ENCODE measurements at regions not wholly inside any gene's neighbourhood (a gene's known extent, or its start where the extent isn't known, plus 50 kb on each side); places are given as distances from the start of the nearest gene placed in this dataset.

DNA sequence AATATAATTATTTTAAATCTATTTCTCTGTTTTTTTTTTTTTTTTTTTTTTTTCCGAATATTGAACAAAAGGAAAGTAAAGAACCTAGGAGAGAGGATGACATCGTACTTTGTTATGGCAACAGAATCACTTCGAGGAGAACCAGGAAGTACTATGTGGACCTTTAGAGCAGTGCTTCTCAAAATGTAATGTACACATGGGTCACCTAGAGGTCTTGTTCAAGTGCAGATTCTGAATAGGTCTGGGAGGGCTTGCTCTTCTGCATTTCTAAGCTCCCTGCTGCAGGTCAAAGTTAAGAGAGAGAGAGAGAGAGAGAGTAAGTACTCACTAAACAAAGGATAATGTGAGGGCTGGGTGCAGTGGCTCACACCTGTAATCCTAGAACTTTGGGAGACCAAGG lies 419.5 kb upstream of the TENM4 start:
- Histone ChIP-seq H3K4me1 (ENCODE audit: low read depth) (no peaks in the 10 kb centered on the region), H3K4me3 (no peak overlapping the region), H3K36me3 (no peaks in the 10 kb centered on the region), H3K9me3 (ENCODE audit: low read depth) (no peaks in the 10 kb centered on the region), H3K27me3 (no peaks in the 10 kb centered on the region), H3K27ac (no peak overlapping the region)
- peak in 1 of 2 donors; percentile 7 for DNase-seq (ENCODE audit: low read depth in 1 of 2, low spot score in 1 of 2)
- TF ChIP-seq, protein P1, sequence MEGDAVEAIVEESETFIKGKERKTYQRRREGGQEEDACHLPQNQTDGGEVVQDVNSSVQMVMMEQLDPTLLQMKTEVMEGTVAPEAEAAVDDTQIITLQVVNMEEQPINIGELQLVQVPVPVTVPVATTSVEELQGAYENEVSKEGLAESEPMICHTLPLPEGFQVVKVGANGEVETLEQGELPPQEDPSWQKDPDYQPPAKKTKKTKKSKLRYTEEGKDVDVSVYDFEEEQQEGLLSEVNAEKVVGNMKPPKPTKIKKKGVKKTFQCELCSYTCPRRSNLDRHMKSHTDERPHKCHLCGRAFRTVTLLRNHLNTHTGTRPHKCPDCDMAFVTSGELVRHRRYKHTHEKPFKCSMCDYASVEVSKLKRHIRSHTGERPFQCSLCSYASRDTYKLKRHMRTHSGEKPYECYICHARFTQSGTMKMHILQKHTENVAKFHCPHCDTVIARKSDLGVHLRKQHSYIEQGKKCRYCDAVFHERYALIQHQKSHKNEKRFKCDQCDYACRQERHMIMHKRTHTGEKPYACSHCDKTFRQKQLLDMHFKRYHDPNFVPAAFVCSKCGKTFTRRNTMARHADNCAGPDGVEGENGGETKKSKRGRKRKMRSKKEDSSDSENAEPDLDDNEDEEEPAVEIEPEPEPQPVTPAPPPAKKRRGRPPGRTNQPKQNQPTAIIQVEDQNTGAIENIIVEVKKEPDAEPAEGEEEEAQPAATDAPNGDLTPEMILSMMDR (IDR thresholded peaks at IDR 0.05; ENCODE audit: low read depth, low read length): no peak

DNA sequence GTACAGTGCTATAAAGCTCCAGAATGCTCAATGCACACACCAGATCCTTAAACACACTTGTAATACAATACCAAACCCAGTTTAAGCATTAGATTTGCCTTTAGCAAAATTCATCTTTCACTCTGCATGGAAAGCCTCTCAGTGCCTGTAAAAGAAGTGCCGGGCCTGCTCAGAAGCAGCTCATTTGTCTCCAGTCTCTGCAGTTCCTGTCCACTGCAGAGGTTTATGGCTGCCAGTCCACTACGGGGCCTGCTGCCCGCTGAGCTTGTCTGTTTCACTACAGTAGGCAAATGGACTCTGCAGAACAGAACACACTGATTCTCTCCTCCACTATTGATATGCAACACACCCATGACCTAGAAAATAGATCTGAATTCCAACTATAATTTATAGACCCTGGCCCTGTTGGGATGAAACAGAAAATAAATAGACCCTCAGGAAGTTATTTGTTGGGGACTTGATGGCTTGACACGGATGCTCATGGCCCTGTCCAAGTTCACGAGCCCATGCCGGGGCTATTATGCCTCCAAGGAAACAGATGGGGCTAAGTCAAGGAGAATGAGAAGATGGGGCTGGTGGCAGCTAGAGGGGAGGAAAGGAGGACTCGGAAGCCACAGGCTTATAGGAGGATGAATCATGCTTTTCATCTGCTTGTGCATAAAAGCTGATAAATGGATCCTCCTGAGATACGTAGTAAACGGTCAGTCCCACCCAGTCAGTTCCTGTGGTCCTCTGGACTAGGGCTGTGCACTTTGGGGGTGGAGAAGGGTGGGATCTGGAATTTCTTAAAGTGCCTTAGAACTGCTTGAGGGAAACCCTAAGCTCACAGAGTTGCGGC lies 416.8 kb upstream of the TENM4 start:
- TF ChIP-seq, protein P1 (IDR thresholded peaks at IDR 0.05; ENCODE audit: low read depth, low read length): no peak
- Histone ChIP-seq H3K9me3 (ENCODE audit: low read depth) (no peaks in the 10 kb centered on the region), H3K27ac (peak overlapping the region; percentile 7), H3K4me1 (ENCODE audit: low read depth) (peaks cover 3% of the 10 kb centered on the region), H3K27me3 (no peaks in the 10 kb centered on the region), H3K36me3 (no peaks in the 10 kb centered on the region), H3K4me3 (no peak overlapping the region)
- peak in 1 of 2 donors; percentile 19 for DNase-seq (ENCODE audit: low read depth in 1 of 2, low spot score in 1 of 2)

DNA sequence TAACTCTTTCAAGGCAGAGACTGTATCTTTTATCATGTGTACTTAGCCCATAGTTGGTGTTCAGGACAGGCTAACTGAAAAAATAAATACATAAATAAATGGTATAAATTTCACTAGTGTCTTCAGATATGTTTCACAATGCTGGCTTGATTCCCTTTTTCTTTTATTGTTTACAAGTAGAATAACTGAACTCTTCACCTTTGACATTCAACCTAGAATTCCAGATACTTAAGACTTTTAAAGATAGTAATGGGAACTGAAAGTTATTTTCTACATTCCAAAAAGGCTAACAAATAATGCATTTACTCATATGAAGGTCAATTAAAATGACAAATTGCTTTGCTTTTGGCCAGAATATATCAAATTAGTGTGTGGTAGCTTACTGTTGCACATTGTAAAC lies 411.3 kb upstream of the TENM4 start:
- Histone ChIP-seq H3K27me3 (no peaks in the 10 kb centered on the region), H3K27ac (no peak overlapping the region), H3K4me1 (ENCODE audit: low read depth) (peaks cover 6% of the 10 kb centered on the region), H3K9me3 (ENCODE audit: low read depth) (no peaks in the 10 kb centered on the region), H3K4me3 (no peak overlapping the region), H3K36me3 (no peaks in the 10 kb centered on the region)
- DNase-seq (ENCODE audit: low read depth in 1 of 2, low spot score in 1 of 2): no peak
- TF ChIP-seq, protein P1 (IDR thresholded peaks at IDR 0.05; ENCODE audit: low read depth, low read length): no peak

DNA sequence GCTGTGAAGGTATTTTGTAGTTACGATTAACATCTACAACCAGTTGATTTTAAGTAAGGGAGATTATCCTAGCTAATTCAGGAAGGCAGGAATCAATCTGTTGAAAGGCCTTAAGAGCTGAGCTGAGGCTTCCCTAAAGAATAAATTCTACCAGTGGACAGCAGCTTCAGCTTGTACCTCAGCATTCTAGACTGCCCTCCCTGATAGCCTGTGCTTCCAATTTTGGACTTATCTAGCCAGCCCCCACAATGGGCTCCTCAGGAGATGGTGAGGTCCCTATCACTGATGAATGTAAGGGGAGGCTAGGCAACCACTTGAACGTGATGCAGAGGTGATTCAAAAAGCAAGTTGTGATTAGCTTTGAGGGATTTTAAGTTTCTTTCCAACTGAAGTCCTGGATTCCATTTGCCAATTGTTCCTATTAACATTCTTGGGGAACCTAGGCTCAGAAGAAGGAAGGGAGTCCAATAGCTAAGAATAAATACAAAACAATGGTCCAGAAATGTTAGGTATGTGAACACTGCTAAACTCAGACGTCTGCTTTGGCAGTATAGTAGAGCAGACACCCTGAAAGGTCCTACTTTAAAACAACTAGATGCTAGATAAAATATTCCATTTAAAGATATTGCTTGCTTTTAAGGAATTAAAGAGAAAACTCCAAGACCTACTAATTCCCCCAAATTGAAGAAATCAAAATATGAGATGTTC lies 404.3 kb upstream of the TENM4 start:
- no peak overlapping the region for H3K4me3 ChIP-seq
- TF ChIP-seq, protein P1 (IDR thresholded peaks at IDR 0.05; ENCODE audit: low read depth, low read length): no peak
- no peak overlapping the region for H3K27ac ChIP-seq
- no peaks in the 10 kb centered on the region for H3K9me3 ChIP-seq (ENCODE audit: low read depth)
- no peaks in the 10 kb centered on the region for H3K36me3 ChIP-seq
- peaks cover 4% of the 10 kb centered on the region for H3K4me1 ChIP-seq (ENCODE audit: low read depth)
- no peaks in the 10 kb centered on the region for H3K27me3 ChIP-seq
- peak in 1 of 2 donors; percentile 16 for DNase-seq (ENCODE audit: low read depth in 1 of 2, low spot score in 1 of 2)

- no peak for DNase-seq (ENCODE audit: low read depth in 1 of 2, low spot score in 1 of 2)
- no peak overlapping the region for H3K4me3 ChIP-seq
- H3K27me3 ChIP-seq: peaks cover 4% of the 10 kb centered on the region
- no peaks in the 10 kb centered on the region for H3K36me3 ChIP-seq
- H3K27ac ChIP-seq: no peak overlapping the region
- no peaks in the 10 kb centered on the region for H3K9me3 ChIP-seq (ENCODE audit: low read depth)
- no peaks in the 10 kb centered on the region for H3K4me1 ChIP-seq (ENCODE audit: low read depth)
- TF ChIP-seq, protein P1 (IDR thresholded peaks at IDR 0.05; ENCODE audit: low read depth, low read length): no peak
These were observed 393.2 kb upstream of the TENM4 start for GRCh38 chr11:79834015-79834414.
